Mesenteric fat pad (tissue), 1 donor: ENCODE measurements at regions not wholly inside any gene's neighbourhood (a gene's known extent, or its start where the extent isn't known, plus 50 kb on each side); places are given as distances from the start of the nearest gene placed in this dataset.

Experiments
- DNase-seq: peaks from one replicate; pipeline ENCODE4 v3.0.0-alpha.2; 2020; ENCODE audit warnings: low spot score
- donor health status: DM: yes; HTN: yes; CAD: no.

GRCh38 chr10:43706166-43706565 is 57.5 kb upstream of the ZNF32 start:
- no peak for DNase-seq

- no peak for DNase-seq
Observed at GRCh38 chr10:43703286-43703685, 54.6 kb upstream of the ZNF32 start.

GRCh38 chr10:43702936-43703281 is 54.2 kb upstream of the ZNF32 start:
- no peak for DNase-seq

- DNase-seq, result no peak
Observed at GRCh38 chr10:43702213-43702935, 53.7 kb upstream of the ZNF32 start.

- no peak for DNase-seq
Observed at GRCh38 chr10:43701295-43701694, 52.6 kb upstream of the ZNF32 start.

GRCh38 chr10:43700306-43700705 is 51.6 kb upstream of the ZNF32 start:
- DNase-seq, result no peak

GRCh38 chr10:43699516-43699915 is 50.8 kb upstream of the ZNF32 start:
- no peak for DNase-seq
